ENCODE measurements at regions not wholly inside any gene's neighbourhood (a gene's known extent, or its start where the extent isn't known, plus 50 kb on each side); places are given as distances from the start of the nearest gene placed in this dataset.

- Histone ChIP-seq H3K4me3 (ENCODE audit: low read depth, low read length) (no peak overlapping the region), H3K27me3 (ENCODE audit: control insufficient read depth, insufficient read depth, low read length) (no peaks in the 10 kb centered on the region), H3K36me3 (ENCODE audit: control insufficient read depth, insufficient read depth, low read length) (no peaks in the 10 kb centered on the region)
- no peak for TF ChIP-seq CTCF (IDR thresholded peaks at IDR 0.05; ENCODE audit: insufficient read depth, low read length, poor library complexity, severe bottlenecking)
- no peak for DNase-seq (ENCODE audit: low read depth)
These were observed 361.4 kb upstream of the CFAP20DC start for GRCh38 chr3:59411186-59411585.

GRCh38 chr3:59408047-59408624, 358.3 kb upstream of the CFAP20DC start:
- Histone ChIP-seq H3K4me3 (ENCODE audit: low read depth, low read length) (no peak overlapping the region), H3K27me3 (ENCODE audit: control insufficient read depth, insufficient read depth, low read length) (no peaks in the 10 kb centered on the region), H3K36me3 (ENCODE audit: control insufficient read depth, insufficient read depth, low read length) (no peaks in the 10 kb centered on the region)
- no peak for TF ChIP-seq CTCF (IDR thresholded peaks at IDR 0.05; ENCODE audit: insufficient read depth, low read length, poor library complexity, severe bottlenecking)
- no peak for DNase-seq (ENCODE audit: low read depth)

DNA sequence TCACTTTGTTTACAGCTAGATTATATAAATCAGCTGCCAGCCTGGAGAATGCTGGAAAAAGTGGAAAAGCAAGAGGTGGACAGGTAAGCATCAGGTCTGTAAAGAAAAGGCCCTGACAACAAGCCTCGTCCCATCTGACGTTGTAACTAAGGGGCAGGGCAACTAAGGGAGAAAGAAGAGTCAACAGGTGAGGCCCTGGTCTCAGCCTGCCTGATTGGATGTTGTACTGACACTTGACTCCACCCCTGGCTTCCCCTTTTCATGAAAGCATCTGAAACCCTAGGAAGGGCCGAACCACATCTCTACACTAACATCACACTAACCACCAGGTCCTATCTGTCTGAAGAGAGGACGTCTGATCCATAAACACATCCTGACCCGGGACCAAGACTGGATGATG, 357.6 kb upstream of the CFAP20DC start:
- Histone ChIP-seq H3K4me3 (ENCODE audit: low read depth, low read length) (no peak overlapping the region), H3K36me3 (ENCODE audit: control insufficient read depth, insufficient read depth, low read length) (no peaks in the 10 kb centered on the region), H3K27me3 (ENCODE audit: control insufficient read depth, insufficient read depth, low read length) (no peaks in the 10 kb centered on the region)
- no peak for TF ChIP-seq CTCF (IDR thresholded peaks at IDR 0.05; ENCODE audit: insufficient read depth, low read length, poor library complexity, severe bottlenecking)
- DNase-seq (ENCODE audit: low read depth), result no peak

DNA sequence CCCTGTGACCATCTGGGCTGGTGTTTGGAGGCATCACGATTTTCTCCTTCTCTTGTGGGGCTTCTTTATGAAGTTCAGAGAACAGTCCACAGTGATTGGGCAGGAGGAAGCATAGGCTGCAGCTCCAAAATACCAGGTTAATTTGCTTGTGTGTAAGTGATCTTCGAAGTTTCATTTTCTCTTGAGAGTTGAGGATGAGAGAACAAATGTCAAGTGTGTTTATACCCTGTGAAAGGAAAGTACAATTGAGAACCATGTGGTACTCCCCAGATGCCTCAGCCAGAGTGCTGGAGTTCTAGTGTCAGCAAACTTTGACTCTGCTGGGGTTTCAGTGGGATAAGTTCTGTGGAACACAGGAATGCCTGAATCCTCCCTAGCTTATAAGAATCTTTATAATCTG, 357.1 kb upstream of the CFAP20DC start:
- no peak for DNase-seq (ENCODE audit: low read depth)
- H3K27me3 ChIP-seq (ENCODE audit: control insufficient read depth, insufficient read depth, low read length), result no peaks in the 10 kb centered on the region
- H3K4me3 ChIP-seq (ENCODE audit: low read depth, low read length), result no peak overlapping the region
- H3K36me3 ChIP-seq (ENCODE audit: control insufficient read depth, insufficient read depth, low read length), result no peaks in the 10 kb centered on the region
- TF ChIP-seq CTCF (IDR thresholded peaks at IDR 0.05; ENCODE audit: insufficient read depth, low read length, poor library complexity, severe bottlenecking), result no peak

- H3K27me3 ChIP-seq (ENCODE audit: control insufficient read depth, insufficient read depth, low read length), result no peaks in the 10 kb centered on the region
- H3K4me3 ChIP-seq (ENCODE audit: low read depth, low read length), result no peak overlapping the region
- no peak for DNase-seq (ENCODE audit: low read depth)
- no peak for TF ChIP-seq CTCF (IDR thresholded peaks at IDR 0.05; ENCODE audit: insufficient read depth, low read length, poor library complexity, severe bottlenecking)
- no peaks in the 10 kb centered on the region for H3K36me3 ChIP-seq (ENCODE audit: control insufficient read depth, insufficient read depth, low read length)
These were observed 355.0 kb upstream of the CFAP20DC start for GRCh38 chr3:59404851-59405250.

DNA sequence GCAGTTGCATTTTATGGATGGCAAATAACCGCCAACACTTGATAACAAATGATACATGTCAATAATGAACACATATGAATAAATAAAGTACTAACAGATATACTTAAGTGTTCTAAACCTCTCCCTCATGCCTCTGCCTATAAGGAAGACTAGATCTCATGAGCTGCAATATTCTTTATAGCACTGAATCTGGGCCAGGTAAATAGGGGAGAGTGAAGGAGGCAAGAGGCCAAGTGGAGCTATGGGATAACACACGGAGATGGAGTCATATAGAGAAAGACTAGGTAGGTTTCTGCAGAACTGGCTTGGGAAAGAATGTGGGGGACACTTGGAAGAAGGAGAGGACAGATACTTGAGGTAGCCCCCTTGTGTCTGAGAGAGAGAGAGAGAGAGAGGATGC, 354.2 kb upstream of the CFAP20DC start:
- no peak for DNase-seq (ENCODE audit: low read depth)
- Histone ChIP-seq H3K36me3 (ENCODE audit: control insufficient read depth, insufficient read depth, low read length) (no peaks in the 10 kb centered on the region), H3K27me3 (ENCODE audit: control insufficient read depth, insufficient read depth, low read length) (no peaks in the 10 kb centered on the region), H3K4me3 (ENCODE audit: low read depth, low read length) (no peak overlapping the region)
- no peak for TF ChIP-seq CTCF (IDR thresholded peaks at IDR 0.05; ENCODE audit: insufficient read depth, low read length, poor library complexity, severe bottlenecking)
